ENCODE measurements at regions not wholly inside any gene's neighbourhood (a gene's known extent, or its start where the extent isn't known, plus 50 kb on each side); places are given as distances from the start of the nearest gene placed in this dataset.

DNA sequence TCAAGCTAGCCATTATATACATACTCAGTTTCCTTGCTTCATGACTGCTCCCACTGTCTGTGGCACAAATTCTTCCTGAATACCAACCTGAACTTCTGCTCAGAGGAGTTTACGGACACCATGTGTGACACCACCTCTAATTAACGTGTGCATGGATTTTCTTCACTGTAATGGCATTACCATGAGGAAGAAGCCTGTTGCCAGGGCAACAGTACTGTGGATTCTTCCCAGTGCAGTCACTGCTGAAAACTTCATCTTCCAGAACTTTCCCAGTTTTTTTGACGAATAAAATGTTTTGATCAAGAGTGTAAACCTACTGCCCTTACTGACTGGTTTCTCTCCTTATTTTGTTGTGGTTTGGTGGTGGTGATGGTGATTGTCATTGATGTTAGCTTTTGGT lies 444.3 kb upstream of the NRSN1 start:
- DNase-seq (ENCODE audit: insufficient read length, low spot score, missing footprints) = peak; percentile 23
- Histone ChIP-seq H3K4me2 (ENCODE audit: insufficient read depth, low read length) (no peak overlapping the region), H3K79me2 (ENCODE audit: insufficient read depth, low read length) (no peaks in the 10 kb centered on the region), H3K36me3 (ENCODE audit: insufficient read depth, low read length) (no peaks in the 10 kb centered on the region), H3K27ac (ENCODE audit: low read depth, low read length) (no peak overlapping the region), H2AFZ (ENCODE audit: low read length) (no peak overlapping the region), H3K27me3 (ENCODE audit: insufficient read depth, low read length) (no peaks in the 10 kb centered on the region), H4K20me1 (ENCODE audit: insufficient read depth, low read length) (no peaks in the 10 kb centered on the region), H3K4me3 (ENCODE audit: insufficient read depth, low read length) (no peak overlapping the region), H3K4me1 (ENCODE audit: insufficient read depth, low read length) (no peaks in the 10 kb centered on the region), H3K9me3 (ENCODE audit: low read depth, low read length) (no peaks in the 10 kb centered on the region)
- TF ChIP-seq, protein P1, sequence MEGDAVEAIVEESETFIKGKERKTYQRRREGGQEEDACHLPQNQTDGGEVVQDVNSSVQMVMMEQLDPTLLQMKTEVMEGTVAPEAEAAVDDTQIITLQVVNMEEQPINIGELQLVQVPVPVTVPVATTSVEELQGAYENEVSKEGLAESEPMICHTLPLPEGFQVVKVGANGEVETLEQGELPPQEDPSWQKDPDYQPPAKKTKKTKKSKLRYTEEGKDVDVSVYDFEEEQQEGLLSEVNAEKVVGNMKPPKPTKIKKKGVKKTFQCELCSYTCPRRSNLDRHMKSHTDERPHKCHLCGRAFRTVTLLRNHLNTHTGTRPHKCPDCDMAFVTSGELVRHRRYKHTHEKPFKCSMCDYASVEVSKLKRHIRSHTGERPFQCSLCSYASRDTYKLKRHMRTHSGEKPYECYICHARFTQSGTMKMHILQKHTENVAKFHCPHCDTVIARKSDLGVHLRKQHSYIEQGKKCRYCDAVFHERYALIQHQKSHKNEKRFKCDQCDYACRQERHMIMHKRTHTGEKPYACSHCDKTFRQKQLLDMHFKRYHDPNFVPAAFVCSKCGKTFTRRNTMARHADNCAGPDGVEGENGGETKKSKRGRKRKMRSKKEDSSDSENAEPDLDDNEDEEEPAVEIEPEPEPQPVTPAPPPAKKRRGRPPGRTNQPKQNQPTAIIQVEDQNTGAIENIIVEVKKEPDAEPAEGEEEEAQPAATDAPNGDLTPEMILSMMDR (IDR thresholded peaks at IDR 0.05; ENCODE audit: extremely low read depth, low read depth, low read length) = no peak

DNA sequence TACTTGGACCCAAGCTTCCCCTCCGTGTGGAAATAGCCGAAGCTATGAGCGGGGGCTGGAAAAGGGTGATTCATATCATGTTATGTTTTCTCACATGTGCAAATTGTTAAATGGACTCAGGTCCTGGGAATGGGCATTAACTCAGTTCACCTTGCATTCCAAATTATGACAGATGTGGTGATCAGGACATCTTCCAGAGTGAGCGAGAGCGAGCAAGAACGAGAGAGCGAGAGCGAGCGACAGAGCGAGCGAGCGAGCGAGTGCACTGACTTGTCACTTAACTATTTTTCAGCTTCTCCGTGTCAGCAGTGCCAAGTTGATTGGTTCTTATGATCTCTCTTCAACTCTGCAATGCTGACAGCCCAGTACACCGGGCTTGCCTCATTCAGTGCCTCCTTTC lies 437.4 kb upstream of the NRSN1 start:
- H2AFZ ChIP-seq (ENCODE audit: low read length) = no peak overlapping the region
- H3K27ac ChIP-seq (ENCODE audit: low read depth, low read length) = no peak overlapping the region
- no peaks in the 10 kb centered on the region for H4K20me1 ChIP-seq (ENCODE audit: insufficient read depth, low read length)
- no peaks in the 10 kb centered on the region for H3K79me2 ChIP-seq (ENCODE audit: insufficient read depth, low read length)
- no peaks in the 10 kb centered on the region for H3K27me3 ChIP-seq (ENCODE audit: insufficient read depth, low read length)
- H3K4me1 ChIP-seq (ENCODE audit: insufficient read depth, low read length) = no peaks in the 10 kb centered on the region
- H3K36me3 ChIP-seq (ENCODE audit: insufficient read depth, low read length) = no peaks in the 10 kb centered on the region
- TF ChIP-seq, protein P1 (IDR thresholded peaks at IDR 0.05; ENCODE audit: extremely low read depth, low read depth, low read length) = no peak
- DNase-seq (ENCODE audit: insufficient read length, low spot score, missing footprints) = no peak
- H3K4me3 ChIP-seq (ENCODE audit: insufficient read depth, low read length) = no peak overlapping the region
- H3K9me3 ChIP-seq (ENCODE audit: low read depth, low read length) = no peaks in the 10 kb centered on the region
- no peak overlapping the region for H3K4me2 ChIP-seq (ENCODE audit: insufficient read depth, low read length)

GRCh38 chr6:23690453-23691049 lies 435.5 kb upstream of the NRSN1 start:
- TF ChIP-seq, protein P1 (IDR thresholded peaks at IDR 0.05; ENCODE audit: extremely low read depth, low read depth, low read length) = no peak
- Histone ChIP-seq H3K79me2 (ENCODE audit: insufficient read depth, low read length) (no peaks in the 10 kb centered on the region), H3K27ac (ENCODE audit: low read depth, low read length) (no peak overlapping the region), H2AFZ (ENCODE audit: low read length) (no peak overlapping the region), H3K4me1 (ENCODE audit: insufficient read depth, low read length) (no peaks in the 10 kb centered on the region), H4K20me1 (ENCODE audit: insufficient read depth, low read length) (no peaks in the 10 kb centered on the region), H3K9me3 (ENCODE audit: low read depth, low read length) (no peaks in the 10 kb centered on the region), H3K4me3 (ENCODE audit: insufficient read depth, low read length) (no peak overlapping the region), H3K36me3 (ENCODE audit: insufficient read depth, low read length) (no peaks in the 10 kb centered on the region), H3K27me3 (ENCODE audit: insufficient read depth, low read length) (no peaks in the 10 kb centered on the region), H3K4me2 (ENCODE audit: insufficient read depth, low read length) (no peak overlapping the region)
- no peak for DNase-seq (ENCODE audit: insufficient read length, low spot score, missing footprints)

DNA sequence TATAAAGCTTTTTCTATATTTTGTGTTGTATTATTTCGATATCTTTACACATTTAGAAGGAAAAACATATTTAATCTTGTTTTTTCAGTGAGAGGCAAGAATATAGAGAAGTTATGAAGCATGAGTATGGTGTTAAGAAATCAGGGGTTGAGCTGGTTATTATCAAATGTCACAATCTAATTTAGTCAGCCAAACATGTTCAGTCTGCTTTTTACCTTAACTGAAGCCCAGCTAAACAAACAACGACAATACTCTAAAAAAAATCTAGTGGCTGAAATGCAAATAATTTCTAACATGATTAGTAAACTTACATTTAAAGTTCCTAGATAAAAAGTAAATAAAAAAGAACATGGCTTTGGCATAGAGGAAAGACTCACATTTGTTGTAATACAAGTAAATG lies 433.8 kb upstream of the NRSN1 start:
- Histone ChIP-seq H3K79me2 (ENCODE audit: insufficient read depth, low read length) (no peaks in the 10 kb centered on the region), H3K4me1 (ENCODE audit: insufficient read depth, low read length) (no peaks in the 10 kb centered on the region), H2AFZ (ENCODE audit: low read length) (no peak overlapping the region), H4K20me1 (ENCODE audit: insufficient read depth, low read length) (no peaks in the 10 kb centered on the region), H3K9me3 (ENCODE audit: low read depth, low read length) (peaks cover 2% of the 10 kb centered on the region), H3K4me3 (ENCODE audit: insufficient read depth, low read length) (no peak overlapping the region), H3K4me2 (ENCODE audit: insufficient read depth, low read length) (no peak overlapping the region), H3K27ac (ENCODE audit: low read depth, low read length) (no peak overlapping the region), H3K36me3 (ENCODE audit: insufficient read depth, low read length) (no peaks in the 10 kb centered on the region), H3K27me3 (ENCODE audit: insufficient read depth, low read length) (no peaks in the 10 kb centered on the region)
- TF ChIP-seq, protein P1 (IDR thresholded peaks at IDR 0.05; ENCODE audit: extremely low read depth, low read depth, low read length) = no peak
- DNase-seq (ENCODE audit: insufficient read length, low spot score, missing footprints) = no peak

All from osteoblast (primary cell).